Stimulated activated CD4-positive, alpha-beta T cell treated with anti-CD3 and anti-CD28 coated beads, TNF-alpha, amount 100 ng/mL, for 24 hours (primary cell): ENCODE measurements at regions not wholly inside any gene's neighbourhood (a gene's known extent, or its start where the extent isn't known, plus 50 kb on each side); places are given as distances from the start of the nearest gene placed in this dataset.

Experiments used
- DNase-seq, 3 experiments: peaks; one replicate each; pipeline ENCODE4 v3.0.0-alpha.2; 2020; ENCODE audit warnings: low read depth in 3 of 3

DNA sequence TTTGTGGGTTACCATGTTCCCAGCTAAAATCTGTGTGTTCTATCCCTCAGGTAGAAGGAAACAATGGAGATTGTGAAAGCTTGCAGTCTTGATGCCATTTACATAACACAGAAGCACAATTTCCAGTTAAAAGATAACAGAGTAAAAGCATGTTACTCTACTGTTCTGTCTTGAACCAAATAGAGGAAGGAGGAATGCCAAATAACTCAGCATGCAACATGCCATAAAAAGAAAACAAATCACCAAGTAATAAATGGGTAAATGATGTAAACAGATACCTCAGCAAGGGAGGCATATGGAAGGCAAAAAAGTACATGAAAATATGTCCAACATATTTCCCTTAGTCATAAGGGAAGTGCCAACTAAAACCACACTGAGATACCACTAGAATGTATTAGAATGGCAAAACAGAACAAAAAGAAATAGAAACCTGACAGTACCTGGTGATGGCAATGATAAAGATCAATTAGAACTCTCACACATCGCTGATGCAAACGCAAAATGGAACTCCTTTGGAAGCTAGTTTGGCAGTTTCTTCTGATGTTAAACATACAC, 502.6 kb upstream of the HS3ST1 start:
- DNase-seq, result no peak

DNA sequence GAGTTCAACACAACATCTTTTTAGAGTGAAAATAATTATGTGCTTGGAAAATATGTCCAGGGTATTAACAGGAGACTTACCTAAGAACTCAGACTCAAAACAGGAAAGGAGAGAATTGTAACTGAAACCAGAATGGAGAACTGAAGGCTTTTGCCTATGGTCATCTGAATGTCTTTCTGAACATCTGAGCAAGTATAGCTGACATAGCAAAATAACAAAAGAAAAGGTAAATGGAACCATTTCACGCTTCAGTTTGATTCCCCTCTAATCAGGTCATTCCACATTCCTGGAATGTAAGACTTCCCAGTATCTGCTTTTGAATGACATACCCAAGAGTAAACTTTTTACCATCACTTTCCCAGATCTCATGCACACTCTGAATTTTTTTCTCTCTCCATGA, 500.4 kb upstream of the HS3ST1 start:
- DNase-seq, result no peak

DNA sequence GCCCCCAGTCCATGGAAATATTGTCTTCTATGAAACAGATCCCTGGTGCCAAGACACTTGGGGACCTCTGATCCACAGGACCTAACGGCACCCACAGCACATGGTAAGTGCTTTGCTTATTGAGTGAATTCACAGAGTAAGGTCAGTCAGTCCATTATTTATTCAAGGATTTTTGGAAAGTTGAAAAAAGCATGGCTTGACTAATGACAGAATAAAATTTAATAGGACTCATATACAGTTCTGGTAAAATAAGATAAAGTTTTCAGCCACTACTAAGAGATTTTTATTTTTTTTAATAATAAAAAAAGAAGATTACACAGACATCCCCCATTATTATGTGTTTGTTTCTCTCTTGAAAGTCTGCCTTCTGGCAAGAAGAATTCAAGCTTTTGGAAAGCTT, 490.6 kb upstream of the HS3ST1 start:
- DNase-seq, result no peak

GRCh38 chr4:11914406-11914805, 485.7 kb upstream of the HS3ST1 start:
- no peak for DNase-seq

DNA sequence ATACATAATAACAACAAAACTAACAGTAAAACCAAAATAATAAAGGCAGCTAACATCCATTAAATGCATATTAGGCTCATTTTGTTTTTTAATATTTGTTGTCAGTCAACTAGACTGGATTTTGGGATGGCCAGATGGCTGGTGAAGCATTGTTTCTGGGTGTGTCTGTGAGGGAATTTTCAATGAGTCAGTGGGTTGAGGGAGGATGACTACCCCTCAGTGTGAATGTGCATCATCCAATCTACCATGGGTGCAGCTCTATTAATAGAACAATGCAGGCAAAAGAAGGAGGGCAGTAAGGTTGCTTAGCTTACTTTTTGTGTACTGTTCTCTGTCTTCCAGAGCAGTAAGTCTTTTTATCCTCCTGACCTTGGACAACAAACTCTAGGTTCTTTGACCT, 484.2 kb upstream of the HS3ST1 start:
- DNase-seq, result no peak

- no peak for DNase-seq
Measured at GRCh38 chr4:11910812-11911211, 482.1 kb upstream of the HS3ST1 start.

DNA sequence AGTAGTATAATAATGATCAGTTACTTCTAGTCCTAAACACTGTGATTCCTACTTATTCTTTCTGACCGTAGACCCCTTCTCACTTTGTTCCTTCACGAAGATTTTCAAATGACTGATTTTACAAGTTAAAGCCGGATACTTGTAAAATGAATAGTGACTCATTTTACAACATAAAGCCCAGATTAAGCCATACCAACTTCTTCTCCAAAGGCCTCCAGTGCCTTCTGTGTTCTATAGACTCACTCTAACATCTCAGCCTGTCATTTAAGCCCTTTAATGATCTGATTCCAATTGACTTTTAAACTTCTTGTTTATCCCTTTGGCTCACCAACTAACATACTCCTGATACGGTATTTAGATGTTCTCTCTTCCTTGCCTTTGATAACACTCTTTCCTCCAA, 480.0 kb upstream of the HS3ST1 start:
- no peak for DNase-seq

DNA sequence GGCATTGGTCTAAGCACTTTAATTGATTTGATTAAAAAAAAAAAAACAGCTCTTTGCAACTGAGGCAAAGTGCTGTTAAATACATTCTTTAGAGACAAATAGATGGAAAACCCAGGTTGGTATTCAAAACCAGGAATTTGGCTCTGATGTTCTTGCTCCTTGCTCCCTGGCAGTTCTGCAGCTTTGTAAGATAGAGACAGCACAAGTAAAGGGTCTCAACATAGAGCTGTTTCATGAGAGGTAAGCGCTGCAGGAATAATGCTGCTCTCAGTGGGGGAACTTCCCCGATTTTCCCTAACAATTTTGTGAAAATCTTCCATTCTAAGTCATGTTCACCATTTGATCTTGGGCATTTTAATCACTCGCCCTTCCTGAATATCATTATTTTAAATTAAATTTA, 479.5 kb upstream of the HS3ST1 start:
- DNase-seq, result no peak

- DNase-seq, result no peak
Measured at GRCh38 chr4:11904846-11905739, 476.4 kb upstream of the HS3ST1 start.

DNA sequence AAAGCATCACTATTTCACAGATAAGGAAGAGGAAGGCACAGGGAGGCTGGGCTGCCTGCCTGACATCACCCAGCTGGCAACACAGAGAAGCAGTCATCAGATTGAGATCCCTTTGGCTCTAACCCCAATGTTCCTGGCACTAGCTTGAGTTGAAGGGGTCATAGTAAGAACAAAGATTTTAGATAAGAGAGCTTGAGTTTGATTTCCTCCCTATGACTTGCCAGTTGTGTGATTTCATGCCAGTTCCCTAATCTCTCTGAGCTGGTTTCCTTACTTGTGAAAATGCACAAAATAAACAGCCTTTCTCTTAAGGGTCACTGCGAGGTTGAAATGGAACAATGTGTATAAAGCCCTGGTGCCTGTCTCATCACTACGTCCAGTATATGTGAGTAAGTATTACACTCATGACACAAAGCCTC, 475.4 kb upstream of the HS3ST1 start:
- no peak for DNase-seq

- DNase-seq, result no peak
Measured at GRCh38 chr4:11901089-11901488, 472.4 kb upstream of the HS3ST1 start.

DNA sequence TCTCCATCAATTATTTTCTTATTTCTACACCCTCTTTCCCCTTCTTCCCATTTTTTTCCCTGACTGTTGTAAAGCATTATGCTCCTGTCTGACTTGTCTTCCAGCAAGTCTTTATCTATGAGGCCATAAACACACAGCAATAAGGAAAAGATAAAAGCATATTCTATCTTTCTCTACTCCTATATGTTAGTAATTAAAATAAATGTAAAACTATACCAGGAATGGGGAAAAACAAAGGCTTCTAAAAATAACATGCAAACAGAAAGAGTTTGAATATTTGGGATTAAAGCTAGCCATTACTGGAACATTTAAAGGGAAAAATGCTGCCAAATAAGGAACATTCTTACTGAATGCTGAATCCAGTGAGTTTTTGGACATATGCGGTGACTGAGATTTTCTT, 471.7 kb upstream of the HS3ST1 start:
- DNase-seq, result no peak

DNA sequence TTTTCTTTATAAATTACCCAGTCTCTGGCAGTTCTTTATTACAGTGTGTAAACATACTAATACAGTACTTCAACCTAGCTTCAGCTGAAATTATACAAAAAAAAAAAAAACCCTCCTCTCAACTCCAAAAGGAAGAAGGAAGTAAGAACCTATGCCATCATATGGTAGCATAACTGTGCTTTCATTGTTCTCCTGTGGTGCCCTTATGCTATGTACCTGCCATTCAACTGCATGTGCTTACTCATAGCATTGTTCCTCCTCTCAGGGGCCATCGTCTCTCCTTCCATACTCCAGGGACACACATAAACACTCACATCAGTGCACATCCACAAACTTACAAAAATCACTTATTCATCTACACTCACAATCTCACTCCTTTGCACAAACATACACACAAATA, 470.1 kb upstream of the HS3ST1 start:
- DNase-seq, result no peak

DNA sequence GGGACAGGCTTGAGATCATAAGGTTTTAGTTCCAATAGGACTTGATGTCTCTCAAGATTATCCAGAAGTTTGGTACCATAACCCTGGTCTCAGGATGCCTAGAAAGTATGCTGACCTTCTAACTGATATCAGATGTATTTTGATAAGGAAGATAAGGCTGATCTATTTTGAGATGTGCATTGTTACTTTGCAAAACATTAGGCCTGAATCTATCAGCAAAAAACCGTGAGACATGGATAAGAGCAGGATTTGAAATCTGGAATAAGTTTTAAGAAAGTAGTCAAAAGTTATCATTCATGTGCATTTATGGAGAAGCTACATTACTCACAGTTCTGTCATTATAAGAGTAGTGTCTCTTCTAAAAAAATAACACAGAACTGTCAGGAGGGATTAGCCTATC, 467.1 kb upstream of the HS3ST1 start:
- DNase-seq, result no peak

- no peak for DNase-seq
Measured at GRCh38 chr4:11894977-11895376, 466.3 kb upstream of the HS3ST1 start.

DNA sequence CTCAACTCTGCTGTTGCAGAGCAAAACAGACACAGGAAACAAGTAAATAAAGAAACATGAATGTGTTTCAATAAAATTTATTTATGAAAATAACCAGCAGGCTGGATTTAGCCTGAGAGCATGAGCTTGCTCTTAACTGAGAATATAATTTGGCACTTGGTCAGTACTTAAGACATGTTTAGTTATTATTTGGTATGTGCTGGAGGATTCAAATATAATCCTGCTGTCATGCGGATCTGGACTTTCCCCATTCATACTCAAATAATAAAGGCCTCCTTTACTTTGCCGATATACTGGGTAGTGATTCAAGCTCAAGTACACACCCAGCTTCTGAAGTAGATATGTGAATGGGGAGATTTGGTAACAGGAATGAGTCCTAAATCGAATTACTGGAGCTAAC, 465.5 kb upstream of the HS3ST1 start:
- DNase-seq, result no peak

- DNase-seq, result no peak
Measured at GRCh38 chr4:11889099-11889498, 460.4 kb upstream of the HS3ST1 start.

GRCh38 chr4:11881947-11882346, 453.3 kb upstream of the HS3ST1 start:
- DNase-seq, result no peak

DNA sequence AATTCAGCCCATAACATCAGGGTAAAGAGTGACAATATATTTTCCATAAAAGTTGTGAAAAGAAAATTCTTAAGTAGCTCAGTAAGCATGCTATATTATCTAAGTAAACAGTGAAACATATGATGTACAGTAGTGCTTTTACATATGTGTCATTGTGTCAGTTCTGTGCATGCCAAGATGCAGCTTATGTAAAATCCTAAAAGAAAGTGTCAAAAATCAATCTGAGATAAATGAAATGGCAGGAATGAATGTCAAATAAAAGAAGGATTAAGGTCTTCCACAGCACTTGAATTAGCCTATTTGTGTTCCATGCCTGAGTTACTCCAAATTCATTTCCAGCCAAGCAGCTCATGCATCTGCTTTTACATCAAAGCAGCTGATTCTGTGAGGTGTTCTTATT, 452.7 kb upstream of the HS3ST1 start:
- DNase-seq, result no peak

DNA sequence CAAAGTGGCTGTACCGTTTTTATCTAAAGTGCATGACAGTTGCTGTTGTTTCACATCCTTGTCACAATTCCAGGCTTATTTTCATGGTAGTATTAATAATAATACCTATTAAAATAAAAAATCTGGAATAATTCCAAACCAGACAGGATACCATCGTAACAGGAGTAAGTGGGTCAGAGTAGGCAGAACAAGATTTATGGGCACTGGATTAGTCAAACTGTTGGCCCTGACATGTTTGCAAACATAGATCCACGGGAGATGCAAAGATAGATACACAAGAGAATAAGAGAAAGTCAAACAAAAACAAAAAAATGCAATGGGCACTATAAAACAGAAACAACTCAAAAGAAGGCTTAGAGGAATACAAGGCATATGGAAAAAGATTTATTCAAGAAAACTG, 449.5 kb upstream of the HS3ST1 start:
- no peak for DNase-seq

GRCh38 chr4:11876104-11876503, 447.4 kb upstream of the HS3ST1 start:
- no peak for DNase-seq

DNA sequence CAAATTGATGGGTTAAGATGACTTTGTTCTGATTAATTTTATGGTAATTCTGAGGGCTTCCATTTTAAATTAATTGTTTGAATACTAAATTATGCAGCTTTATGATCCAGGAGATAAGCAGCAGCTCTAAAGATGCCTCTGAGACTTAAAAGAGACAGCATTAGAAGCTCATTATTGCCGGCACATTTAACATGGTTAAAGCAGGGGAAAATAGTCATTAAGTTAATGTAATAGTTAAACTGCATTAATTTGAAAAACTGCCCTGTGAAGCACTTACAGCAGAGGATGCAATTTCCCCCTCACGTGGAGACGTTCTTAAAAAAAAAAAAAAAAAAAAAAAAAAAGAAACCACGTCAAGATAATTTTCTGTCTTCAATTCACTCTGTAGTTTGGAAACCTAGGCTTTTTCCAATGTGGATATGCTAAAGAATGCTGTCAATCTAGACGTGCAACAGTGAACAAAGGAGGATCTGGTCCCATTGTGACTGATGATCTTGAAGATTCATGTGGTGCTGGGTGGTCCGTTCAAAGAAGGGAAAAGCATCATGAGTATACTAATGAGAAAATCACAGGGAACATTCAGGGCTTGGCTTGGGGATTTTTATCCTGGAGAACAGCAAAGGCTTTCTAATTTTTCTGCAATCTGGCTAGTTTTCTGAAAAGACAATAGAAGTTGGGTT, 440.6 kb upstream of the HS3ST1 start:
- DNase-seq, result no peak

- no peak for DNase-seq
Measured at GRCh38 chr4:11866391-11866790, 437.7 kb upstream of the HS3ST1 start.
